ENCODE measurements at regions not wholly inside any gene's neighbourhood (a gene's known extent, or its start where the extent isn't known, plus 50 kb on each side); places are given as distances from the start of the nearest gene placed in this dataset.

DNA sequence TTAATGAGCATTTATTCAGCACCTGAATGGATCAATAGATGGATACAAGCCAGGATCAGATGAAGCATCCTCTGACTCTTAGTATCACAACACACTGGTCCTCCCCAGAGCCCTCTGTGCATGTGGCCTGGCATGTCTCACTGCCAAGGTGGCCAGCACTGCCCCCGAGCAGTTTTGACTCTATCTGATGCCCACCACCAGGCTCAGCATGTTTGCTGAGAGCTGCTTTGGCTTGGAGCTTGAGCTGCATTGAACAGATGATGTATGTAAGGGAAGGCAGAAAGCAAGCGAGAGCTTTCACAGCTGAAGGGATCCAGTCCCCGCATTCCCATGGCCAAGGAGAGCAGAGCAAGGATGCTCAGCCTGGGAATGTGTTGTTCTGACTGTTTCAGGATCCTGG, 320.3 kb downstream of the BUD13 start:
- no peak for ATAC-seq
- Histone ChIP-seq H3K27me3 (no peaks in the 10 kb centered on the region), H3K36me3 (no peaks in the 10 kb centered on the region), H3K9me3 (peaks cover 0 to 23% (median 0%) of the 10 kb centered on the region in 3 donors), H3K4me3 (no peak overlapping the region), H3K27ac (no peak overlapping the region), H3K4me1 (no peaks in the 10 kb centered on the region)
- TF ChIP-seq EP300 (IDR thresholded peaks at IDR 0.05), result no peak
- TF ChIP-seq, protein P1, sequence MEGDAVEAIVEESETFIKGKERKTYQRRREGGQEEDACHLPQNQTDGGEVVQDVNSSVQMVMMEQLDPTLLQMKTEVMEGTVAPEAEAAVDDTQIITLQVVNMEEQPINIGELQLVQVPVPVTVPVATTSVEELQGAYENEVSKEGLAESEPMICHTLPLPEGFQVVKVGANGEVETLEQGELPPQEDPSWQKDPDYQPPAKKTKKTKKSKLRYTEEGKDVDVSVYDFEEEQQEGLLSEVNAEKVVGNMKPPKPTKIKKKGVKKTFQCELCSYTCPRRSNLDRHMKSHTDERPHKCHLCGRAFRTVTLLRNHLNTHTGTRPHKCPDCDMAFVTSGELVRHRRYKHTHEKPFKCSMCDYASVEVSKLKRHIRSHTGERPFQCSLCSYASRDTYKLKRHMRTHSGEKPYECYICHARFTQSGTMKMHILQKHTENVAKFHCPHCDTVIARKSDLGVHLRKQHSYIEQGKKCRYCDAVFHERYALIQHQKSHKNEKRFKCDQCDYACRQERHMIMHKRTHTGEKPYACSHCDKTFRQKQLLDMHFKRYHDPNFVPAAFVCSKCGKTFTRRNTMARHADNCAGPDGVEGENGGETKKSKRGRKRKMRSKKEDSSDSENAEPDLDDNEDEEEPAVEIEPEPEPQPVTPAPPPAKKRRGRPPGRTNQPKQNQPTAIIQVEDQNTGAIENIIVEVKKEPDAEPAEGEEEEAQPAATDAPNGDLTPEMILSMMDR (IDR thresholded peaks at IDR 0.05), result no peak
- no peak for TF ChIP-seq POLR2A (IDR thresholded peaks at IDR 0.05)
- TF ChIP-seq POLR2AphosphoS5 (IDR thresholded peaks at IDR 0.05), result no peak
- WGBS, 2 donors (ENCODE audit: low coverage in 1 of 2), result 80% methylated on average over 1 of the region's 3 CpGs; no CpG with 5 or more reads in 1 of the 2 donors

DNA sequence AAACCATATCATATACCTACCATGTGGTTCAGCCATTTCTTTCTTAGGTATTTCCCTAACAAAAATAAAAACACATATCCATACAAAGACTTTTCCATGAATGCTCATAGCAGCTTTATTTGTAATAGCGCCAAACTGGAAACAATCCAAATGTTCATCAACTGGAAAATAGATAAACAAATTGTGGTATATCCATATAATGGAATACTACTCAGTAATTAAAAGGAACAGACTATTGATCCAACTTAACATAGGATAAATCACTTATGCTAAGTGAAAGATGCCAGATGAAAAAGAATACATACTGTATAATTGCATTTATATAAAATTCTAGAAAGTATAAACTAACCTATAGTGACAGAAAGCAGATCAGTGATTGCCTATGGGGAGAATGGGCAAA, 323.3 kb downstream of the BUD13 start:
- WGBS, 2 donors (ENCODE audit: low coverage in 1 of 2), result 89 to 90% methylated on average over 1 of the region's 1 CpG
- Histone ChIP-seq H3K27ac (no peak overlapping the region), H3K4me1 (no peaks in the 10 kb centered on the region), H3K4me3 (no peak overlapping the region), H3K27me3 (no peaks in the 10 kb centered on the region), H3K9me3 (peaks cover 0 to 23% (median 0%) of the 10 kb centered on the region in 3 donors), H3K36me3 (no peaks in the 10 kb centered on the region)
- ATAC-seq, result no peak
- TF ChIP-seq EP300 (IDR thresholded peaks at IDR 0.05), result no peak
- TF ChIP-seq POLR2A (IDR thresholded peaks at IDR 0.05), result no peak
- TF ChIP-seq, protein P1 (IDR thresholded peaks at IDR 0.05), result no peak
- TF ChIP-seq POLR2AphosphoS5 (IDR thresholded peaks at IDR 0.05), result no peak

DNA sequence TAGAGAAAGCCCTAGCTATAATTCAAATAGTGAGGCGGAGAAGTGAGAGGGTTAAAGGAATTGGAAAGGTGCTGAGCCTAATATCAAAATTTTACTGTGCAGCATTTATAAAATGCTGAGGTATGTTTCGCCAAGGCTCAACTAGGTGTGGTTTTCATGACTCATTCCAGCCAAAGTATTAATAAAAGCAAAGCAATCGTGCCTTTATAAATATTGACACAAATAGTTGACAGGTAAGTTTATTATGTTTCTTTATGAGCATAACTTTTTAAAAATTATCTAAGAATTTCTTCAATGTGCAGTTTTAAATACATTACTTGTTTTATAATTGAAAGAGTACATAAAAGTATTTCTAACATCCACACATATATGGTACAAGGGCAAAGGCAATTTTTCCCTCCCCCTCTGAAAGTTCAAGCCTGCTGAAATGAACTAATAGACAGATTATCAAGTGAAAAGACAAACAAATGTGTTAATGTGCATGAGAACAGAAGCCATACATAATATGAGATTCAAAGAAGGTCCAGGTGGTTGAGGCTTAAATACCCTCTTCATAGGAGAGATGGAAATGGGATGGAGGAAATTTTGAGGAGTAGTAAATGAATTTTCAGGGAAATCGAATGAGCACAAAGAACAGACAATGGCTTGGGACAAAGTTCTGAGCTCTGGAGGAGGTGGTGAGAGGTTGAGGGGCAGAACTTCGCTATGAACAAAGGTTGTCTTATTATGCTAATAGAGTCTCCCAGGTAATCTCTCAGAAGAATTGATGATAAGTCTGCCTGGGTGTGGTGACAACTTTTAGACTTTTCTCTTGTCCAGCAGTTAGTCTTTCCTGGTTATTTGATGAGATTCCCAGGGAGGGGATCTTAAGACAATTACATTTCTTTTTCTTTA, 326.5 kb downstream of the BUD13 start:
- Histone ChIP-seq H3K27me3 (no peaks in the 10 kb centered on the region), H3K4me3 (no peak overlapping the region), H3K4me1 (no peaks in the 10 kb centered on the region), H3K9me3 (peaks cover 0 to 34% (median 0%) of the 10 kb centered on the region in 3 donors), H3K27ac (no peak overlapping the region), H3K36me3 (no peaks in the 10 kb centered on the region)
- WGBS, 2 donors (ENCODE audit: low coverage in 1 of 2), result 51 to 68% methylated on average over 5 of the region's 5 CpGs
- ATAC-seq, result no peak
- TF ChIP-seq, protein P1 (IDR thresholded peaks at IDR 0.05), result no peak
- no peak for TF ChIP-seq POLR2A (IDR thresholded peaks at IDR 0.05)
- no peak for TF ChIP-seq EP300 (IDR thresholded peaks at IDR 0.05)
- TF ChIP-seq POLR2AphosphoS5 (IDR thresholded peaks at IDR 0.05), result no peak

DNA sequence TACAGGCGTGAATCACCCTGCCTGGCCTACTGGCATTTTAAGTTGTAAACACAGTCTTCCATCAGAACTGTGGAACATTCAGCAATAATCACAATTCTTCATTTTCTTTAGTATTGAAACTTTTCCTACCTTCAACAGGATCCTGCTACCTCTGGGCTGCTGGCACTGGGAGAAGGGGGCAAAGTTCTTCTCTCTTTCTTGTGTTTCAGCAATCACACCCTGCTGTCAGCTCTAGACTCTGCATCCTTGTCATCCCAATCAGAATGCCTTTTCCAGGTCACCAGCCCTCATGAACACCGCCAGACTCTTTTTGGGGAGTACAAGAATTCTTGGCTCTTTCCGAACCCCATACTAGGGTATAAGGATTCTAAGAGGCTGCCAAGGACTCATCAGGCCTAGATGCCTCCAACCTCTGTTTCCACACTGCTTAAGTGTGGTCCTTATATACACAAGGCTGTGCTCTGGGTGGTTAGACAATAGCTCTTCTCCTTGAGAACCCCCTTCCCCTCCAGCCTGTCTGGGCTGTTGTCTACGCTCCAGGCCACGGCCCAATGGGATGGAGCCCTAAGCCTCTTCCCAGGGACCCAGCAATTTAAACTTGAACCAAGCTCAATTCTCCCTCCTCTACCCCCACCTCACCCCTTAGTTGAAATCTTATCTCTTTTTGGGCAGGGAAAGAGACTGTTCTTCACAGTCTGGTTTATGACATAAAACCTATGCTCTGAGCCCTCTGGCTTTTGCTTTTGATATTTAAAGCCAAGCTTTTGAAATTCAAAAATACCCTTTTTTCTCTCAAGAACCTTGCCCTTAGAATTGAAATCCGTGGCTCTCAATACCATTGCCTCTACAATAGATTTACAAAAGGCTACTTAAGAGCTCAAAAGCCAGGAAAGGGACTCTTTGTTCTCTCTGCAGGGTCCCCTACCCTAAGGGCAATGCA, 327.4 kb downstream of the BUD13 start:
- Histone ChIP-seq H3K4me1 (no peaks in the 10 kb centered on the region), H3K27me3 (no peaks in the 10 kb centered on the region), H3K9me3 (peaks cover 0 to 35% (median 0%) of the 10 kb centered on the region in 3 donors), H3K27ac (no peak overlapping the region), H3K4me3 (no peak overlapping the region), H3K36me3 (no peaks in the 10 kb centered on the region)
- 52 to 73% methylated on average over 3 to 4 of the region's 6 CpGs for WGBS, 2 donors (ENCODE audit: low coverage in 1 of 2)
- TF ChIP-seq POLR2AphosphoS5 (IDR thresholded peaks at IDR 0.05) (no peak), EP300 (IDR thresholded peaks at IDR 0.05) (no peak)
- ATAC-seq, result no peak

DNA sequence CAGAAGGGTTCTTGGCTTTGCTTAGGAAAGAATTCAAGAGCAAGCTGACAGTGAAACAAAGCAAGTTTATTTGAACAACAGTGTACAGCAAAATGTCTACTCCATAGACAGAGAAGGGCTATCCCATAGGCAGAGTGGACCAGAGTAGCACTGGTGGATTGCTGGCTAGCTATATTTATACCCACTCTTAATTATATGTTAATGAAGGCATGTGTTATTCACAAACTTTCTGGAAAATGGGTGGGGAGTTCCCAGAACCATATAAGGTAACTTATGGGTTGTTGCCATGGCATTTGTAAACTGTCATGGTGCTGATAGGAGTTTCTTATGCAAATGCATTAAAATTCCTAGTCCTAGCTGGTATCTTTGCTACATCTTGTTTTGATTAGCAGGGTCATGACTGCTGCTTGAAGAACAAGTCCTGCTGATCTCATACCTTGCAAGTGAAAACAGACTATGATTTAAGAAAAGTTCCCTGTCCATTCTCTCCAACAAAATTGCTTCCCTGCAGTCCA, 330.5 kb downstream of the BUD13 start:
- Histone ChIP-seq H3K27me3 (no peaks in the 10 kb centered on the region), H3K36me3 (no peaks in the 10 kb centered on the region), H3K4me1 (no peaks in the 10 kb centered on the region), H3K9me3 (peaks cover 0 to 36% (median 0%) of the 10 kb centered on the region in 3 donors), H3K27ac (no peak overlapping the region), H3K4me3 (no peak overlapping the region)
- TF ChIP-seq EP300 (IDR thresholded peaks at IDR 0.05) (no peak), POLR2A (IDR thresholded peaks at IDR 0.05) (no peak), POLR2AphosphoS5 (IDR thresholded peaks at IDR 0.05) (no peak)
- TF ChIP-seq, protein P1 (IDR thresholded peaks at IDR 0.05), result no peak
- ATAC-seq, result no peak

Measured in gastroesophageal sphincter (tissue), 4 donors.